GM12891 (cell line): ENCODE measurements at regions not wholly inside any gene's neighbourhood (a gene's known extent, or its start where the extent isn't known, plus 50 kb on each side); places are given as distances from the start of the nearest gene placed in this dataset.

Experiments
- POLR2A ChIP-seq: IDR thresholded peaks from 2 replicates; pipeline ENCODE4 v1.6.1; 2011; ENCODE audit warnings: low read depth, low read length, control low read depth
- POU2F2 ChIP-seq: IDR thresholded peaks from 2 replicates; pipeline ENCODE4 v1.6.1; 2011; ENCODE audit warnings: low read depth, mild to moderate bottlenecking, control low read depth, low read length, moderate library complexity
- TAF1 ChIP-seq: IDR thresholded peaks from 2 replicates; pipeline ENCODE4 v1.6.1; 2011; ENCODE audit warnings: low read depth, low read length, control low read depth

DNA sequence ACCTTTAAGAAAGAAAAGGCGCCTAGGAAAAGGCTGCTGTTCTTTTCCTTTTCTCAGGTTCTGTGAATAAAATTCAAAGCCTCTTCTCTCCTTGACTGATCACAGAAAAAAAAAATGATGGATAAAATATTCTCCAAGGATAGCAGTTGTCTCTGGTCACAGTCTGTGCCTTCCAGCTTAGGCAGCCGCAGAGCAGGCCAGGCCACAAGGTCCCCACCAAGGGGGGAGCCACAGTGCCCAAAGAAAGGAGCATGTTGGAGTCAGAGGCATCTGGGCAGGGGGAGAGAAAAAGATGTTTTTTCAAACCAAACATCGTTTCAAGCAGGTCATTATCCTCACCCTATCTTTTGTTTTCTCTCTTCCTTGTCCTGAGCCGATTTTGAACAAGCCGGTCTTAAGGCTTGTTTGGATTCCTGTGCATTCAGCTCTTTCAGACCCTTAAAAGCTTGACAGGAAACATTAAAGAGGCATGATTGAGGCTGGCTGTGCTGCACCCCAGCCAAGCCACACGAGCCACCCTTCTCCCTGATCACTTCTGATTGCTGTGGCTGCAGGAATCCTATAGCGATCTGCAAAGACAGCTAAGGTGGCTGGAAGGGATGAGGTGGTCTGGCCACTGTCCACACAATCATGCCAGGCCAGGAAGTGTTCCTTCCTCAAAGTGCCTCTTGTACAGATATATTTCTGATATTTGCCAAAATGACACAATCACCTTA lies 284.6 kb upstream of the TLE4 start:
- TF ChIP-seq TAF1: no peak
- no peak for TF ChIP-seq POLR2A
- TF ChIP-seq POU2F2: no peak
